ENCODE measurements at regions not wholly inside any gene's neighbourhood (a gene's known extent, or its start where the extent isn't known, plus 50 kb on each side); places are given as distances from the start of the nearest gene placed in this dataset.
"Not testable (repeated sequence)": the region's sequence is repeated elsewhere in the genome, so short reads cannot be mapped to it uniquely, and the experiment has no call there.

- no peak overlapping the region for H3K27ac ChIP-seq (ENCODE audit: low read depth, low read length, poor library complexity, severe bottlenecking)
- no peaks in the 10 kb centered on the region for H3F3A ChIP-seq (ENCODE audit: insufficient read depth, low read length)
- H3K36me3 ChIP-seq (ENCODE audit: insufficient read depth, low read length) = no peaks in the 10 kb centered on the region
- H3K9me3 ChIP-seq (ENCODE audit: low read length) = no peaks in the 10 kb centered on the region
- H3K4me3 ChIP-seq (ENCODE audit: low read depth, low read length, poor library complexity, severe bottlenecking) = no peak overlapping the region
- H3K4me1 ChIP-seq (ENCODE audit: insufficient read depth, low read length, severe bottlenecking) = no peaks in the 10 kb centered on the region
- H3K79me2 ChIP-seq (ENCODE audit: insufficient read depth, low read length) = no peaks in the 10 kb centered on the region
- H4K20me1 ChIP-seq (ENCODE audit: insufficient read depth, low read length) = no peaks in the 10 kb centered on the region
- H3K9me2 ChIP-seq (ENCODE audit: low read depth, low read length) = no peaks in the 10 kb centered on the region
- H3K4me2 ChIP-seq (ENCODE audit: low read length) = no peak overlapping the region
- TF ChIP-seq EZH2 (IDR thresholded peaks at IDR 0.05; ENCODE audit: borderline replicate concordance, low read length) (no peak), CTCF (IDR thresholded peaks at IDR 0.05; ENCODE audit: low read length) (no peak)
- no peaks in the 10 kb centered on the region for H3K27me3 ChIP-seq (ENCODE audit: insufficient read depth, low read length)
- H3K9ac ChIP-seq (ENCODE audit: low read length) = no peak overlapping the region
- no peak overlapping the region for H2AFZ ChIP-seq (ENCODE audit: low read length)
These were observed 111.6 kb downstream of the MIAT start for GRCh38 chr22:26768952-26769351.

GRCh38 chr22:26769663-26770062, 112.3 kb downstream of the MIAT start:
- Histone ChIP-seq H3K79me2 (ENCODE audit: insufficient read depth, low read length) (no peaks in the 10 kb centered on the region), H4K20me1 (ENCODE audit: insufficient read depth, low read length) (no peaks in the 10 kb centered on the region), H3K27ac (ENCODE audit: low read depth, low read length, poor library complexity, severe bottlenecking) (no peak overlapping the region), H3K4me2 (ENCODE audit: low read length) (no peak overlapping the region), H3K36me3 (ENCODE audit: insufficient read depth, low read length) (no peaks in the 10 kb centered on the region), H3F3A (ENCODE audit: insufficient read depth, low read length) (no peaks in the 10 kb centered on the region), H3K4me3 (ENCODE audit: low read depth, low read length, poor library complexity, severe bottlenecking) (no peak overlapping the region), H3K9me3 (ENCODE audit: low read length) (no peaks in the 10 kb centered on the region), H3K27me3 (ENCODE audit: insufficient read depth, low read length) (no peaks in the 10 kb centered on the region), H2AFZ (ENCODE audit: low read length) (no peak overlapping the region), H3K4me1 (ENCODE audit: insufficient read depth, low read length, severe bottlenecking) (no peaks in the 10 kb centered on the region), H3K9me2 (ENCODE audit: low read depth, low read length) (no peaks in the 10 kb centered on the region), H3K9ac (ENCODE audit: low read length) (no peak overlapping the region)
- TF ChIP-seq CTCF (IDR thresholded peaks at IDR 0.05; ENCODE audit: low read length) (no peak), EZH2 (IDR thresholded peaks at IDR 0.05; ENCODE audit: borderline replicate concordance, low read length) (no peak)

GRCh38 chr22:26770624-26771023, 113.2 kb downstream of the MIAT start:
- H3K36me3 ChIP-seq (ENCODE audit: insufficient read depth, low read length) = no peaks in the 10 kb centered on the region
- no peaks in the 10 kb centered on the region for H3K27me3 ChIP-seq (ENCODE audit: insufficient read depth, low read length)
- H2AFZ ChIP-seq (ENCODE audit: low read length) = no peak overlapping the region
- H3F3A ChIP-seq (ENCODE audit: insufficient read depth, low read length) = no peaks in the 10 kb centered on the region
- H4K20me1 ChIP-seq (ENCODE audit: insufficient read depth, low read length) = no peaks in the 10 kb centered on the region
- no peak overlapping the region for H3K9ac ChIP-seq (ENCODE audit: low read length)
- H3K9me3 ChIP-seq (ENCODE audit: low read length) = no peaks in the 10 kb centered on the region
- no peak for TF ChIP-seq EZH2 (IDR thresholded peaks at IDR 0.05; ENCODE audit: borderline replicate concordance, low read length)
- TF ChIP-seq CTCF (IDR thresholded peaks at IDR 0.05; ENCODE audit: low read length) = no peak
- H3K79me2 ChIP-seq (ENCODE audit: insufficient read depth, low read length) = no peaks in the 10 kb centered on the region
- no peaks in the 10 kb centered on the region for H3K9me2 ChIP-seq (ENCODE audit: low read depth, low read length)
- no peak overlapping the region for H3K4me3 ChIP-seq (ENCODE audit: low read depth, low read length, poor library complexity, severe bottlenecking)
- no peak overlapping the region for H3K4me2 ChIP-seq (ENCODE audit: low read length)
- no peaks in the 10 kb centered on the region for H3K4me1 ChIP-seq (ENCODE audit: insufficient read depth, low read length, severe bottlenecking)
- H3K27ac ChIP-seq (ENCODE audit: low read depth, low read length, poor library complexity, severe bottlenecking) = no peak overlapping the region

GRCh38 chr22:26773054-26773453, 115.7 kb downstream of the MIAT start:
- H3K79me2 ChIP-seq (ENCODE audit: insufficient read depth, low read length); H3K9ac ChIP-seq (ENCODE audit: low read length); H4K20me1 ChIP-seq (ENCODE audit: insufficient read depth, low read length); H3K9me2 ChIP-seq (ENCODE audit: low read depth, low read length); H3K27me3 ChIP-seq (ENCODE audit: insufficient read depth, low read length); H3F3A ChIP-seq (ENCODE audit: insufficient read depth, low read length); H3K36me3 ChIP-seq (ENCODE audit: insufficient read depth, low read length); H3K4me3 ChIP-seq (ENCODE audit: low read depth, low read length, poor library complexity, severe bottlenecking); H3K9me3 ChIP-seq (ENCODE audit: low read length); H3K4me1 ChIP-seq (ENCODE audit: insufficient read depth, low read length, severe bottlenecking); H2AFZ ChIP-seq (ENCODE audit: low read length); H3K27ac ChIP-seq (ENCODE audit: low read depth, low read length, poor library complexity, severe bottlenecking); H3K4me2 ChIP-seq (ENCODE audit: low read length): not testable (repeated sequence)

Measured in OCI-LY1 (cell line).